ENCODE measurements at regions not wholly inside any gene's neighbourhood (a gene's known extent, or its start where the extent isn't known, plus 50 kb on each side); places are given as distances from the start of the nearest gene placed in this dataset.
"Not testable (repeated sequence)": the region's sequence is repeated elsewhere in the genome, so short reads cannot be mapped to it uniquely, and the experiment has no call there.

DNA sequence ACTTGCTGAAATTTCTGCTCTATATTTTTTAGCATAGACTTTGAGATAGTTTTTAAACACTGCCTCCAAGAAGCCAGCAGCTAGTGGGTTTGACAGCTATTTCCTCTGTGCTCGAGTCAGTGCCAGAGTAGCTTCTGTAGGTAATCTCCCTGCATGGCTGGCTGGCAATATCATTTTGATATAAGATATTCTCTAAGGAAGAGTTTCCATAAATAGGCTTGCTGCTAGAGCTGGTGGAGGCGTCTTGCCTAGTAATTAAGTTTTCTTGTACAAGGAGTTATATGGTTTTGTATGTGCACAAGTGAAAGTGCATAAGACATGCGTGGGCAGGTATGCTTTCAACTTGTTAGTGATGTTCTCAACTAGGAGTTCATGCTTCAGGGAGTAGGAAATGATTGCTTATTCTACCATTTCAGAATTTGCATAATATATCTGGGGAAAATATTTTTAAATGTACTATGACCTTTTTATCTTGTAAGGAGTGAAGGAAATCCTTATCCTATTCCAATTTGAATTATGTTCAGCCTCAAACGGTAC lies 74.1 kb upstream of the CCL21 start:
- no peak for DNase-seq

DNA sequence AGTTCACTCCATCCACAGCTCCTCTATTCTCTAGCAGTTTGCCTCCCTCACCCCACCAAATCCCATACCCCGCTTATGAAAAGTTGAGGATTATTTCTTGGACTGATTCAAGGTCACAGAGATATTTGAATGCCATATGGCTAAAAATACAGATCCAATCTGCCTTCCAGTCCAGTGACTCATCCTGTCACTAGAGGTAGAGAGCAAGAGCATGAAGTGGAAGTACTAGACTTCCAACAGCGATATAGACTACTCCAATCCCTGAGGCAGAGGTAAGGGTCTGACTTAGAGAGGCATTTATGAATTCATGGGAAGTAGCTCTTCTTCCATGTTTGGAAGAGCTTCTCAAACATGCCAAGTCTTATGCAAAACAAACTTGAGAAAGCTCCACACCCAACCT lies 72.4 kb upstream of the CCL21 start:
- no peak for DNase-seq

DNA sequence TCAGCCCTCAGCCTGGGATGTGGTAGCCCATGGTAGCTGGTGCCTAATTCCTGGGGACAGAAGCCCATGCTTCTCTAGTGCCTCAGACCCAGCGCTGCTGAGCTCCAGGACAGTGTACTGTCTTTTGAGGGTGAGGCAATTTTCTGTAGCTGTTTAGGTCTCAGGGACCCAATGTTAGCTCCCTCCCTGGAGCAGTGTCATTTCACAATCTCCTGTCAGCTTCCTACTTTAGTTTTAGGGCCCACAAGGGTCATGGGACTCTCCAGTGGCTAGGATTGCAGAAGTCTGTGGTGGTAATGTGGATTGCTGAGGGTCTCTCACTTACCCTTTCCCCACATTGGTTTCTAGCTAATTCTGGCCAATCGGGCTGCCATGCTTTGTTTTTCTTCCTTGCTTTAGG lies 67.7 kb upstream of the CCL21 start:
- no peak for DNase-seq

DNA sequence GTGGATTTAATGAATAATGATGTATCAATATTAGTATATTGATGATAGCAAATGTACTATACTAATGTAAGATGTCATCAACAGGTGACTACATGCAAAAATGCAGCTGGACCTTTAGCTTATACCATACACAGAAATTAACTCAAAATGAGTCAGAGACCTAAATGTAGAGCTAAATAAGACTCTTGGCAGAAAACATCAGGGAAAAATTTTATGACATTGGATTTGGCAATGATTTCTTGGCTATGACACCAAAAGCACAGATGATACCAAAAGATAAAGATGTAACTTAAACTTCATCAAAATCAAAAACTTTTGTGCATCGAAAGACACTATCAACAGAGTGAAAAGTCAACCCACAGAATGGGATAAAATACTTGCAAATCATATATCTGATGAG lies 64.0 kb upstream of the CCL21 start:
- no peak for DNase-seq

DNA sequence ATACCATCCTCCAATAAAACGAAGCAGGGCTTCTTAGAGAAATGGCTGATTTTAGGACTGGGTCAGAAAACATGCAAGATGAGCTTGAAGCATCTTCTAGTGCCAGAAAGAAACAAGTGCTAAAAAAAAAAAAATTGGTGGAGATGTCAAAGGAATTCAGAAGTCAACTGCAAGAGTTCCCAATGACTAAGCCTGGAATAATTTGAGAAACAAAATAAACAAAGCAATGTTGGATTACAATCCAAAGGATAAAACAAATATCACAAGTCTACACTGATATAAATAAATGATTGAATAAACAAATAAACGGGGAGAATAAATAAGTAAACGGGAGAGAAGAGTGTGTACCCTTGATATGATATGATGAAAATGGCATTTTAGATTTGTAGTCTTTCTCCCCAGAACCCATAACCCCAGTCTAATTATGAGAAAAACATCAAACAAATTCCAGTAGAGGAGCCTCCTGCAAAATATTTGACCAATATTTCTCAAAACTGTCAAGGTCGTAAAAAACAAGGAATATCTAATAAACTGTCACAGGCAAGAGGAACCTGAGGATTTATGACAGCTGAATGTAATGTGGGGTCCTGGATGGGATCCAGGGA lies 63.5 kb upstream of the CCL21 start:
- DNase-seq, result no peak

- no peak for DNase-seq
Measured at GRCh38 chr9:34771007-34771406, 61.1 kb upstream of the CCL21 start.

- DNase-seq, result not testable (repeated sequence)
Measured at GRCh38 chr9:34767087-34767486, 57.2 kb upstream of the CCL21 start.

- DNase-seq, result peak; percentile 76
Measured at GRCh38 chr9:34760196-34761040, 50.5 kb upstream of the CCL21 start.
